GM18499 (cell line): ENCODE measurements at regions not wholly inside any gene's neighbourhood (a gene's known extent, or its start where the extent isn't known, plus 50 kb on each side); places are given as distances from the start of the nearest gene placed in this dataset.

ENCODE experiments used
- ATAC-seq: cut with Tn5 transposase; IDR thresholded peaks from one replicate; pipeline ENCODE4 v1.9.1; 2021; ENCODE audit warnings: moderate number of reproducible peaks; ENCODE audit not compliant: insufficient read depth, unreplicated experiment

DNA sequence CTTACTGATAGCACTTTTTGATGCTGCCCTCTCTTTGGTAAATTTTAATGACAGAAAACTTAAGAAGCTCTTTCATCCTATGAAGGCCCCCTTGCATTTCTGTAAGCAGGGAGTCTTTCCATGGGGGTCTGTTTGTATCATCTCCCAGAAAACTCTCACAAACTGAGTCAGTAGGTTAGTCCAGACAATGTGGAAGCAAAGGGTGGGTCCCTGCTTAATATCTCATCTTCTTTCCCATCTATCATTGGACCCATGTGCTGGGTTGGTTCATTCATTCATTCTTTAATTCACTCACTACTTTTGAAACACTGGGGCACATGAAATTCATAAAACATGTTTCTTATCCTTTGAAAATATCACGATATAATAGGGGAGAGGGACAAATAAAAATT is 164.3 kb downstream of the NTMT2 start:
- ATAC-seq, result no peak

DNA sequence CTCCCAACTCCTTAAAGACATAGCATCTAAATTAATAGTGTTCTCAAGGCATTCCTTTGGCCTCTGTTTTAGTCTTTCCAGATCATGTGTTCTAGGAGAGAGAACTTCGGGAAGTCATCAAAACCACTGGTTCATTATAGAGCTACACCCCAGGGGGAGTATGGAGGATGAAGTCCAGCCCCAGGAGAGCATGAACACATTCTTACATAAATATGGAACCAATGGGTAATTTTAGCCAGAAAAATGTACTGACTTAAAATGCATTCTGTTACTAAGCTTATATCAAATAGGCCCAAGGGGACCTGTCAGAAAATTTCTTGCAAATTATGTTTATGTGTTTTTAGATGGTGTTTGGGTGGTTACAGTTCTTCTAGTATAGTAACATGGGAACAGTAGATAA is 165.2 kb downstream of the NTMT2 start:
- no peak for ATAC-seq

DNA sequence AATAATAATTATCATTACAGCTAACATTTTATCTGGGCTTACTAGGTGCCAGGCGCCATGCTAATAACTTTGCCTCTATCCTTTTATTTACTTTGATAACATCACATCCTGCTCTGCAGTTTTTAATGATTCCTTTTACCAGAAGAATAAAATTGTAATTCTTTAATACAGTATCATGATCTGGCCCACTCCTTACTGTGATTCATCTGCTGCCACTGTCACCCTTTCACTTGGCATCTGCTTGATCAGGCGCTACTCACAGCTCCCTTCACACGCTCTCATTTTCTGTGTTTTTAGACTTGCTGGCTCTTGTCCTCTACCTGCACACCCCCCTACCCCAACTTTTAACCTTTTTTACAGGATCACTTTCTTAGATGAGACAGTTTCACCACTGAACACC is 167.5 kb downstream of the NTMT2 start:
- ATAC-seq, result no peak

DNA sequence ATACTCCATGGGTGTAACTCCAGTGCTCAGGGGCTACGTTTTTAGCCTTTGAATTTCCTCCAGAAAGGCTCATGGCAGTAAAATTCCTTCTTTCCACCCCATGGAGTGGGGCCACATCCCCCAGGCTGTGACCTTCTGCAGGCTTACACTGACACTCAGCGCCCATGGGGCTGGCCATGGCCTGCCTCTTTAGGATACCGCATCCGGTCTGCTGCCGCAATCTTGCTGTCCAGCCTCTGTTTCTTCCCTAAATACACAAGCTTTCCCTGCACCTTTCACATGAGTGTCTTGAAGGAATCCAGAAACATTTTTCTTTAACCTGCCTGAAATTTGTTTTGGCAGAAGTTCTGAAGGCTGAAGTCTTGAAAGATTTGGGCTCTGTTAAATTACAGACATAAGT is 170.5 kb downstream of the NTMT2 start:
- no peak for ATAC-seq

DNA sequence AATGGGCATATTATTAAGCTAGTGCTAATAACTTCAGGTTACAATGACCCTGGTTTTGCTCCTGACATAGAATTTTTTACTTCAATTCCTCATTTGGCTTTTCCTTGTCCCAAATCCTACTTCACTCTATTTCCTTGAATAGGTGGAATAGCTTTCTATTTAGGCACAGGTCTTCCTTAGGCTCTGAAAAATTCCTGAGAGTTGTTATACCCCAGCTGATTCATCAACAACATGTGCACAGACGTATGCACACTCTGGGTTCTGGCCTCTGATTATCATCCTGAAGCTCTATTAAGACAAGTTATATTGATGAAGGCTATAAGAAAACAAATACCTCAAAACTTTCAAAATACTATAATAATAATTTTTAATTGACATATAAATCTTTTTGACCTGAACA is 172.4 kb downstream of the NTMT2 start:
- ATAC-seq, result no peak

DNA sequence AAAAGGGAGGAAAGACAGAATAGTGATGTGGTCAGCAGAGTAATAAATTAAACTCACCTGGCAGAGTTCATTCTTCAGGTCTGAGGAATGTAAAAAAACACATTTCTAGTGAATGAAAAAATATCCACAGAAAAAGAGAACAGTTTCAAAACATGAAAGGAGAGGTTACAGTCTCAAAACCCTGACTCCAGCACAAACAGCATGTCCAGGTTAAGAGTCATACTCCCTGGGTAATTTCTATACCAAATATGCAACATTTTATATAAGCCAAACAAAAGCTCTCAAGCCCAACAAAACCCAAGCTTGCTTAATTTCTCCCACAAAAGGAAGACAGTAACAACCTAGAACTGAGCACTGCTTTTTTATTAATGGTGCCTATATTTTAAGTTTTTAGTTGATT is 173.0 kb downstream of the NTMT2 start:
- no peak for ATAC-seq

DNA sequence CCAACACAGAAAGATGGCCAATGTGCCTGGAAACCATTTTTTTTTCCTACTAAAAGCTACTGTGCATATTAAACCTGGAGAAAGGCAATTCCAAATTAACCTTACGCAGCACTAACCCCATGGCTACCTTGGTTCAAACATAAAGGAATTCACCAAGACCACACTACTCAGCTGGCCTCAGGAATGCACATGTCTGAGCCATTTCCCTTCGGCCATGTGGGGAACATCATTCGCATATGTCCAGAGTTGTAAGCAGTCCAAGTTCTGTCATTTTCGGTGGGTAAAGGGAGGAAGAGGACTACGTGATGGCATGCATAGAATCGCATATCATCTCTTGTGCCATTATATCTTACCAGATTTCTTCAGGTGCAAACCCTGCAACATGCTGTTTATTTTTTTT is 175.4 kb downstream of the NTMT2 start:
- ATAC-seq, result no peak

DNA sequence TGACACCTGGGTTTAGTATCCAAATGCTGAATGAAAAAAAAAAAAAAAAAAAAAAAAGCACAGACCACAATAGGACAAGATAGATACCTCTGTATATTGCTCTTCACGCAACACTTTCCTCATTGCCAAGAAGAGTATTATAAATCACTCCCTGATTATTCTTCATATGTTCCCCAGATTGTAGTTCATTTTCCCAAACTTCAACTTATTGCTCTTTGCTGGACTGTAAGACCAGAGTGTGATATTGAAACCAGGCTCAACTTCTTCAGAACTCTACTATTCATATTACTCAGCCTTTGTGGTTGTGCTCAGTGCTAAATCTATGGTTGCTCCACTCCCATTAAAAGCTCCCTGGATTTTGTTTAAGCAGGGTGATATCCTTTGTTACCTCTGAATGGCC is 180.4 kb downstream of the NTMT2 start:
- no peak for ATAC-seq

DNA sequence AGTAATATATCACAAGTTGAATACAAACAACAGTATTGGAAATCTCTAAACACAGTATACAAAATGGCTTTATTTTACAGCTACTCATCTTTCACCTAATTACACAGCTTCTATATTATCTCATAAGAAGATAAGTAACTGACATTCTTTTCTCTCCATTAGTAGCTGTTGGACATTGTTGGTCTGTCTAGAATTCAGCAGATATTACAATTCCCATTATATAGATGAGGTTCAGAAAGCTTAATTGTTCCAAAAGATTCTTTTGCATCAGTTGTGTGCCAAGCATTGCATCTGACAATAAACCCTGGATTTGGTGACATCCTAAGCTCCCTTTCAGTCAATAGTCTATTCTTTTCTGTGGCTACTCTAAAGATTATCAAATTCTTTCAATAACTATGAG is 187.0 kb downstream of the NTMT2 start:
- no peak for ATAC-seq

DNA sequence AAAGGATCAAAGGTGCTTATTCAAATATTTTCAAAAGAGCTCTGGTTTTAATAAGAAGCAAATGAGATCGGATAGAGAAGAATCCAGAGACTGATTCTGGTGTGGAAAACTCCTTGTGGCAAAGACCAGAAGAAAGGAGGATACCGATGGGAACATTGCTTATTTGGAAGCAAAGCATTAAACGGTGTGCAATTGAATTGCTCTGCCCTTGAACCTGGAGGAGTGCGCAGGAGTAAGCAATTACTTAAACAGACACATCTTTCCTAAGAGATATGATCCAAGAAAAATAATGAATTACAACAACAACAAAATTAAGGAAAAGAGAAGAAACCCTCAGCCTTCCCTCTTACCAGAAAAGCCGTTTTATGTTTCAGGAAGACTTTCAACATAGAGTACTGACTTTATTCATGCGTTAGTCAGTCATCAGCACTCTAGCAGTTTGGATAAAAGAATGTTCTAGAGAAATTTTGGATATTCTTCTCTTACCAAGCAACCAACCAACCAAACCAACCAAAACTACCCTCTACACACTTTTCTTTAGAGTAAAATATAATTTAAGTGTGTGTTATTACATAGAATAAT is 191.7 kb downstream of the NTMT2 start:
- no peak for ATAC-seq

DNA sequence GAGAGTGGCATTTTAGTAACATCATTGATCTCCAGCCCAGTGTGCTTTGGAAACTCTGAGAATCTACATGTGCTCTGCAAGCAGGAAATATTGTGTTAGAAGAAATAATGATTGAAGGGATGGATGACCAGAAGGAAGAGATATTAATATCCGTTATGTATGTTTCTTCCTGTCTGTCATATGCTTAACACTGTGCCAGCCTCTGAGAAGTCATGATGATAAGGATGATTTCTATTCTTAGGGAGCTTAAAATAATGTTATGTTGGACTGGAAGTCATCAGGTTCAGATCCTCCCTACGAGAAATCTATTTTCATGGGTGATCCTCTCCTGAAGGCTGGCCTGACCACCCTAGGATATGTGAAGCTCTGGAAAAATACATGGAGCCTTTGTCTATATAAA is 192.4 kb upstream of the GORAB start:
- ATAC-seq, result no peak

DNA sequence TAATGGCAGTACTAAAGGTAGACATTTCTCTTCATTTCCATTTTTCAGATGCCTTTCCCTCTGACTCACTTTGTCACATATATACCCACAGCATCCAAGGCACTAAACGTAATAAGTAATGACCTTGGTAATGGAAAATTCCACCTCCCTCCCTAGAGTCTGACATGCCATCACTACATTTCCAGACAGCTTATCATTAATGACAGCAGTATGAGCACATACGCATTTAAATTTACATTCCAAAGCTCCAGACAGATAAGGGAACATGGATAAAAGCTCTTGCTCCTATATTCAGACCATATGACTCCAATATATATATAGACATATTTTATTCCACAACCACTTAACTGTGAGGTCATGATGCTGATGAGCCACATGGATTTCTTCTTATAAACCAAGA is 191.7 kb upstream of the GORAB start:
- ATAC-seq, result no peak

DNA sequence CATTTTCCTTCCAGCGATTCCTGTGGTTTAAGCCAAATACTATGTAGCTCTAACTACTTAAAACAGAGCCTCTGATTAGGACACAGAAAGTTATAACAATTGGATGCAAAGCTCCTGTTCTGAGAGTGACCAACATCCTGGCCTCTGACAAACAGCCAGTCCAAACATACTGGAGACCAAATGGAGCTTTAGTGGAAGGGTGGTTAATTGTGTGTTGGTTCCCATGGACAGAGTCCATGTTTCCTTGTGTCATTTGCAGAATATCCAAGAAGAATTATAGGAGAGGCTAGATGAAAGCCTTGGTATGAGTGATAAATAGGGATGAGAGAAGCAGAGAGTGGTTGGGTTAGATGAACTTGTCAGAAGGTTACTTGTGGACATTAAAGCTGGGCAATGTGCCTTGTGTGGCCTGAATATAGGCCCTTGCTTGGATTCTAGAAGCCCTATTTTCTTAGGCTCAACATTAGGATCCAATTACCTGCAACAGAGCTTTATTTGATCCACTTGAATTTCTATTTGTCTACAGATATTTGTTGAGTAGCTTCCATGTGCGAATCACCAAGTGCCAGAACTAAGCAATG is 180.5 kb upstream of the GORAB start:
- no peak for ATAC-seq

DNA sequence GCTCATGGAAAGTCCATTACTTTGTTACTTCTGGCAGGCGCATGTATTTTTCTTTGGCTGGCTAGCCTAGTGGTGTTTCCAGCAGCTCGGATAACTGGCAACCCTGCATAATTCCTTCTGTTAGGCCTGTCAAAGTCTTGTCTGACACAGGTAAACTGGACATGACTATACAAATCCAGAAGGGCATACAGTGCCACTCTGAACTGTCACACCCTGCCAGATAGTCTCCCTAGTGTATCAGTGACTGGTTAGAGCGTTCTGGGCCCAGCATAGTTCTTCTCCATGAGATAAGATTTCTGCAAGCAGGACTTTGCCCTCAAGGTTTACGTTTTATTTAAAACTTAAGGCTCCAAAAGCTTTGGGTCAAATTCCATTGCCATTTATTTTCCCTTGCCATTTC is 177.7 kb upstream of the GORAB start:
- ATAC-seq, result no peak

DNA sequence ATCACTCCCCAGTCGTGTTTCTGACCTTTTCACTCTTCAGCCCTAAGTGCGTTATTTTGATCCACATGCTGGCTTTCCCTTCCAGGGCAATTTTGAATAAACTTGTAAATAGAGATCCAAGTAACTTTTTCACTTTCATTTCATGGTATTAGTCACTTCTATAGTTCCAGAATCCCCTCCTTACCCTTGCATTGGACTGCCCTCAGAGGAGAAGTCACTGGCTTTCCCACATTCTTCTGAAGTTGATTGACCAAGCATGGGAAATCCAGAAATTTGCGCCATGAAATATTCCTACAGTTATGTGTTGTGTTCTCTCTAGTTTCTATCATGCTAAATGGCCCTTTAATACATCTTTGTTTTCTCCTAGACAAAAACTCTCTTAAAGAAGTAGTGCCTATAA is 177.3 kb upstream of the GORAB start:
- no peak for ATAC-seq

DNA sequence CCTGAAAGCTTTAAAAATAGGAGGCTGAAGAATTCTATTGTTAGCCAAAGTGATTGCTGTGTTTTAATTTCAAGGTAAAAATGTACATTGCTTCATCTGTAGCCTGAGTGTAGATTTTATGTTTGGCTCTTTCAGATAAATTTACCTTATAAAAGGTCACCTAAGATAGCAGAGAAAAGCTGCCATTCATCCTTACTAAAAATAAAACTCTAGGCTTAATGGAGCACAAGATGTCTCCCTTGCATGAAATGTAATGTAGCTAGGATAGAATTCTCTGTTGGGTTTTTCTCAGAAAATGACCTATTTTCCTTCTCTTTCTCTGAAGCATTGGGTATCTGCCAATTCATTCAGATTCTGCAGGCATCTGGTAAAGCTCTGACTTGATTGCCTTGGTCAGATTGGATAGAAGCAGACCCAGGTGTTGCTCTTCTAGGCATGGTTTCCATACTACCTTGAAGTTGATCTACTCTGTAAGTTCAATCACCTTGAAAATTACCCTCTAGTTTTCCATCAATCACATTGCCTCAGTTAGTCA is 176.6 kb upstream of the GORAB start:
- no peak for ATAC-seq

DNA sequence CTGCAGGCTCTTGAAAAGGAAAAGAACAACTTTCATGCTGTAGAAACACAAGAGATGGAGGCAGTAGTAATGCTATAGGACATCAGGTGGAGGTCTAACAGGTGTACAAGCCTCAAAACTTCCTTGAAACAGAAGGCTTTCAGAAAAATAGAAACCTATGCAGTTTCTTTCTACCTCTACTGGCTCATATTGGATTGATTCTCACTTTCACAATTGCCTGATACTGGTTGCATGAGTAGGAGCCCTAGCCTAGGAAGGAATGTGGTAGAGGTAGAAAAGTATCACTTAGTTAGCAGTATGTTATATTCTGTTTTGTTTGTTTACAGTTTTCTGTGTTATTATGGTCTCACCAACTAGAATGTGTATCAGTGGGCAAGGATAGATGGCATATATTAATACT is 175.4 kb upstream of the GORAB start:
- ATAC-seq, result no peak

DNA sequence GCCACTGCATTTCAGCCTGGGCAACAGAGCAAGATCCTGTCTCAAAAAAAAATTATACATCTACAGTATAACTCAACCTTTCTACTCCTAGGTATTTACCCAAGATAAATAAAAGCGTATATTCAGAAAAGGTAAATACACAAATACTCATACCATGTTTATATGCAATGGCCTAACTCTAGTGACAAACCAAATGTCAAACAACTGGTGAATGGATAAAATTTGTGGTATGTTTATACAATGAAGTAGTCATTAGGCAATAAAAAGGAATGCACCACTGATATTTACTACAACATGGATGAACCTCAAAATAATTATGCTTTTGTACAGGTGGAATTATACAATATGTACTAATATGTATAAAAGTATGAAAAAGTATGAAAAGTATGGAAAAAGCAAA is 174.2 kb upstream of the GORAB start:
- no peak for ATAC-seq

DNA sequence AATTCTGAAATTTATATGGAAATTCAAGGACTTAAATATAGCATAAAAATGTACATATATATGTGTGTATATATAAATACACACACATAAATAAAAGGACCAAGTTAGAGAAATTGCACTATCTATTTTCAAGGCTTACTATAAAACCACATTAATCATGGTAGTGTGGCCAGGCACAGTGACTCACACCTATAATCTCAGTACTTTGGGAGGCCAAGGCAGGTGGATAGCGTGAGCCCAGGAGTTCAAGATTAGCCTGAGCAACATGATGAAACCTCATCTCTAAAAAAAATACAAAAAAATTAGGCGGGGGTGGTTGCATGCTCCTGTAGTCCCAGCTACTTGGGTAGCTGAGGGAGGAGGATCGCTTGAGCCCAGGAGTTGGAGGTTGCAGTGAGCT is 171.4 kb upstream of the GORAB start:
- no peak for ATAC-seq

DNA sequence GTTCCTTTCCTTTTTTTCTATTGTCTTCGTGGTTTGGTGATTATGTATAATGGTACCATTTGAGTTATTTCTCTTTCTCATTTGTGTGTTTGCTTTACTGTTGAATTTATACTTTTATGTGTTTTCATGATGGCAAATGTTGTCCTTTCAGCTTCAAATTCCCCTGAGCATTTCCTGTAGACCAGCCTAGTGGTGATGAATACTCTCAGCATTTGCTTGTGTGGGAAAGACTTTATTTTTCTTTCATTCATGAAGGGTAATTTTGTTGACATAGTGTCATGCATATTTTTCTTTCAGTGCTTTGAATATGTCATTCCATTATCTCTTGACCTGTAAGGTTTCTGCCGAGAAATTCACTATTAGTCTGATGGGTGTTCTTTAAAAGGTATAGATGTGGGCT is 166.6 kb upstream of the GORAB start:
- no peak for ATAC-seq

DNA sequence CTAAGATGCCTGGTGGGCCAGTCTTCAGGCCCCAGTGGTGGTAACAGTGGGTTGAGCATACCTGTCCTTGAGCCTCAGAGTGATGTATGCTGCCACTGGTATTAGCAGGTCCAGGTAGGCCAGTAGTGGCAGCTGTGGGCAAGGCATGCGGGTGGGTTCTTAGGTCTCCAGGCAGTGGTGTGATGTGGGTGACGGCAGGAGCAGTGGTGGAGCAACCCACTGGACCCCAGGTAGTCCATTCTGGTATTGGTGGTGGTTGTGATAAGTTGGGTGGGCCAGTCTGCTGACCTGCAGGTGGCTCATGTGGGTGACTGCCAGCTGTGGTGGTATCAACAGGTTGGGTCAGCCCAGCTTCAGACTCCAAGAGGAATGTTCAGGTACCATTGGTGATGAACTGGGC is 165.0 kb upstream of the GORAB start:
- ATAC-seq, result no peak

DNA sequence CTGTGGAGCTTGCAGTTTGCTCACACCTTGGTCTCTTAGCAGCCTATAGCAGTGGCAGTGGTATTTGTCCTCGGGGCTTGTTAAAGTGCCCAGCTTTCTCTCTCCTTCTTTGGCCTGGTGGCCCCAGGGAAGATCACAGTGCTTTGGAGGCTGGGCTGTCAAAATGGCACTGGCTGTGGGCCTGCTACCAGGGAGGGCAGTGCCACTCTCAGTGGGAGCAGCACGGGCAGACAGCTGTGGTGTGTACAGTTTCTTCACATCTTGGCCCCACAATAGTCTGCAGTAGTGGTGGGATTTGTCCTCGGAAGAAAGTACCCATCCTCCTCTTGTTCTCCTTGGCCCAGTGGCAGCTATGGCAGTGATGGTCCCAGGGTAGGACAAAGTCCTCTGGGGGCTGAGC is 164.4 kb upstream of the GORAB start:
- no peak for ATAC-seq

DNA sequence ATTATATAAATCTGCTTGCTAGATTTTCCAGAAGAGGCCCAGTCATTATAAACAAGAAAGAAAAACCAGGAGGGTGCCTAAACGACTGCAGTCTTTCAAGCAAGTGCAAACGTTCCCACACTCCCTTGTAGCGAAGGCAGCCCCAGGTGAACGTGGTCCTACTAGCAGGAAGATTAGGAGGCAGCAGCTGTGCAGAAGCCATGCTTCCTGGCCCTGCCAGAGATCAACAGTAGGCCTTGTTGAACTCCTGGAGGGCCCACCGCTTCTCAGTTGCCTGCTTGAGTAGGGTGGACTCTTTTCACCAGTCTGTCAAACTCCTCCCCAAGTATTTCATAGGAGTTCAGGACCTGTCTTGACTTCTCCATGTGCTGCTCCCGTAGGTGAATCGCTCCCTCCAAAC is 163.0 kb upstream of the GORAB start:
- no peak for ATAC-seq
